ENCODE measurements at regions not wholly inside any gene's neighbourhood (a gene's known extent, or its start where the extent isn't known, plus 50 kb on each side); places are given as distances from the start of the nearest gene placed in this dataset.

- ChIA-PET CTCF (no interaction called here), POLR2A (ENCODE audit: low non-redundant PET) (interaction anchor here (0.6 kb wide), 1 partner anchor 110 kb away, joined by 8 read pairs; no protein-coding TSS in a partner anchor)
- intact Hi-C loops (cut with micrococcal nuclease; ENCODE audit: unreplicated experiment) = no loop called here
These were observed 2026.1 kb upstream of the TENM3 start for GRCh38 chr4:180217070-180217469.

GRCh38 chr4:180219080-180219479 lies 2024.1 kb upstream of the TENM3 start:
- no TSS peak for BruUV-seq (replicated peaks)
- CTCF ChIA-PET = interaction anchor here (0.6 kb wide), 1 partner anchor 444 kb away, joined by 3 read pairs; no protein-coding TSS in a partner anchor
- TF ChIP-seq EZH2 (IDR thresholded peaks at IDR 0.05; ENCODE audit: borderline replicate concordance, low read depth, low read length, poor library complexity, severe bottlenecking) (no peak), CTCF (conservative IDR thresholded peaks at IDR 0.05; ENCODE audit: low read depth, low read length) (no peak)
- no peak overlapping the region for H3K4me3 ChIP-seq (ENCODE audit: low read depth, low read length, poor library complexity, severe bottlenecking)
- POLR2A ChIA-PET (ENCODE audit: low non-redundant PET) = no interaction called here
- no peaks in the 10 kb centered on the region for H3K9me3 ChIP-seq (ENCODE audit: low read depth, low read length, poor library complexity, severe bottlenecking)
- peaks cover 5% of the 10 kb centered on the region for H3K4me1 ChIP-seq (ENCODE audit: insufficient read depth, low read length, poor library complexity, severe bottlenecking)
- no peak overlapping the region for H3K27ac ChIP-seq (ENCODE audit: low read depth, low read length, poor library complexity, severe bottlenecking)
- no peak for DNase-seq (ENCODE audit: low spot score)
- intact Hi-C loops (cut with micrococcal nuclease; ENCODE audit: unreplicated experiment) = no loop called here
- no peaks in the 10 kb centered on the region for H3K27me3 ChIP-seq (replicated peaks; ENCODE audit: insufficient read depth, low read depth, low read length, poor library complexity)
- H3K36me3 ChIP-seq (ENCODE audit: insufficient read depth, low read length, poor library complexity, severe bottlenecking) = no peaks in the 10 kb centered on the region

More at GRCh38 chr4:180217070-180217469, 2026.1 kb upstream of the TENM3 start:
- Histone ChIP-seq H3K27me3 (replicated peaks; ENCODE audit: insufficient read depth, low read depth, low read length, poor library complexity) (no peaks in the 10 kb centered on the region), H3K4me3 (ENCODE audit: low read depth, low read length, poor library complexity, severe bottlenecking) (no peak overlapping the region), H3K9me3 (ENCODE audit: low read depth, low read length, poor library complexity, severe bottlenecking) (no peaks in the 10 kb centered on the region), H3K27ac (ENCODE audit: low read depth, low read length, poor library complexity, severe bottlenecking) (no peak overlapping the region), H3K4me1 (ENCODE audit: insufficient read depth, low read length, poor library complexity, severe bottlenecking) (peaks cover 7% of the 10 kb centered on the region), H3K36me3 (ENCODE audit: insufficient read depth, low read length, poor library complexity, severe bottlenecking) (no peaks in the 10 kb centered on the region)
- DNase-seq (ENCODE audit: low spot score) = no peak
- BruUV-seq (replicated peaks) = no TSS peak
- TF ChIP-seq CTCF (conservative IDR thresholded peaks at IDR 0.05; ENCODE audit: low read depth, low read length) (no peak), EZH2 (IDR thresholded peaks at IDR 0.05; ENCODE audit: borderline replicate concordance, low read depth, low read length, poor library complexity, severe bottlenecking) (no peak)

GRCh38 chr4:180225977-180226376 lies 2017.2 kb upstream of the TENM3 start:
- H3K4me3 ChIP-seq (ENCODE audit: low read depth, low read length, poor library complexity, severe bottlenecking) = no peak overlapping the region
- intact Hi-C loops (cut with micrococcal nuclease; ENCODE audit: unreplicated experiment) = no loop called here
- no TSS peak for BruUV-seq (replicated peaks)
- no peaks in the 10 kb centered on the region for H3K4me1 ChIP-seq (ENCODE audit: insufficient read depth, low read length, poor library complexity, severe bottlenecking)
- no peaks in the 10 kb centered on the region for H3K27me3 ChIP-seq (replicated peaks; ENCODE audit: insufficient read depth, low read depth, low read length, poor library complexity)
- no peaks in the 10 kb centered on the region for H3K9me3 ChIP-seq (ENCODE audit: low read depth, low read length, poor library complexity, severe bottlenecking)
- no peak for TF ChIP-seq CTCF (conservative IDR thresholded peaks at IDR 0.05; ENCODE audit: low read depth, low read length)
- no peak for TF ChIP-seq EZH2 (IDR thresholded peaks at IDR 0.05; ENCODE audit: borderline replicate concordance, low read depth, low read length, poor library complexity, severe bottlenecking)
- no peaks in the 10 kb centered on the region for H3K36me3 ChIP-seq (ENCODE audit: insufficient read depth, low read length, poor library complexity, severe bottlenecking)
- POLR2A ChIA-PET (ENCODE audit: low non-redundant PET) = no interaction called here
- no peak for DNase-seq (ENCODE audit: low spot score)
- CTCF ChIA-PET = no interaction called here
- no peak overlapping the region for H3K27ac ChIP-seq (ENCODE audit: low read depth, low read length, poor library complexity, severe bottlenecking)
